ENCODE measurements at regions not wholly inside any gene's neighbourhood (a gene's known extent, or its start where the extent isn't known, plus 50 kb on each side); places are given as distances from the start of the nearest gene placed in this dataset.

- H3K27me3 Mint-ChIP-seq (ENCODE audit: insufficient read depth, unreplicated experiment) = no peaks in the 10 kb centered on the region
- DNase-seq = no peak
- Histone ChIP-seq H3K4me3 (ENCODE audit: low read depth, low read length) (no peak overlapping the region), H3K9me3 (no peaks in the 10 kb centered on the region), H3K36me3 (ENCODE audit: control insufficient read depth, insufficient read depth, low read length) (no peaks in the 10 kb centered on the region), H3K4me1 (no peaks in the 10 kb centered on the region), H3K27me3 (replicated peaks; ENCODE audit: control insufficient read depth, insufficient read depth, low read length) (no peaks in the 10 kb centered on the region)
- H3K36me3 Mint-ChIP-seq (ENCODE audit: insufficient read depth, unreplicated experiment) = no peaks in the 10 kb centered on the region
- no peaks in the 10 kb centered on the region for H3K9me3 Mint-ChIP-seq (ENCODE audit: unreplicated experiment)
- H3K27ac Mint-ChIP-seq (ENCODE audit: unreplicated experiment) = no peak overlapping the region
- no peak overlapping the region for H3K4me3 Mint-ChIP-seq (ENCODE audit: unreplicated experiment)
- ChIA-PET CTCF (no interaction called here), POLR2A (no interaction called here)
- BruUV-seq (replicated peaks) = no TSS peak
- no peaks in the 10 kb centered on the region for H3K4me1 Mint-ChIP-seq (ENCODE audit: low read depth, unreplicated experiment)
- no peak for TF ChIP-seq CTCF (IDR thresholded peaks at IDR 0.05; ENCODE audit: insufficient read depth in 1 of 2, low read depth in 1 of 2, low read length in 1 of 2, severe bottlenecking in 1 of 2, unreplicated experiment in 1 of 2)
- intact Hi-C loops (cut with micrococcal nuclease; ENCODE audit: unreplicated experiment) = no loop called here
Observed at GRCh38 chr4:44984083-44984482, 257.7 kb upstream of the GNPDA2 start.

- no peaks in the 10 kb centered on the region for H3K36me3 Mint-ChIP-seq (ENCODE audit: insufficient read depth, unreplicated experiment)
- ChIA-PET CTCF (no interaction called here), POLR2A (no interaction called here)
- no peak for DNase-seq
- H3K9me3 ChIP-seq = no peaks in the 10 kb centered on the region
- no peaks in the 10 kb centered on the region for H3K36me3 ChIP-seq (ENCODE audit: control insufficient read depth, insufficient read depth, low read length)
- no peaks in the 10 kb centered on the region for H3K27me3 ChIP-seq (replicated peaks; ENCODE audit: control insufficient read depth, insufficient read depth, low read length)
- H3K4me3 Mint-ChIP-seq (ENCODE audit: unreplicated experiment) = no peak overlapping the region
- intact Hi-C loops (cut with micrococcal nuclease; ENCODE audit: unreplicated experiment) = no loop called here
- no TSS peak for BruUV-seq (replicated peaks)
- H3K27me3 Mint-ChIP-seq (ENCODE audit: insufficient read depth, unreplicated experiment) = no peaks in the 10 kb centered on the region
- no peak for TF ChIP-seq CTCF (IDR thresholded peaks at IDR 0.05; ENCODE audit: insufficient read depth in 1 of 2, low read depth in 1 of 2, low read length in 1 of 2, severe bottlenecking in 1 of 2, unreplicated experiment in 1 of 2)
- no peaks in the 10 kb centered on the region for H3K9me3 Mint-ChIP-seq (ENCODE audit: unreplicated experiment)
- no peak overlapping the region for H3K4me3 ChIP-seq (ENCODE audit: low read depth, low read length)
- no peak overlapping the region for H3K27ac Mint-ChIP-seq (ENCODE audit: unreplicated experiment)
- no peaks in the 10 kb centered on the region for H3K4me1 Mint-ChIP-seq (ENCODE audit: low read depth, unreplicated experiment)
- H3K4me1 ChIP-seq = no peaks in the 10 kb centered on the region
Observed at GRCh38 chr4:44983083-44983482, 256.7 kb upstream of the GNPDA2 start.

GRCh38 chr4:44978020-44978419 lies 251.7 kb upstream of the GNPDA2 start:
- BruUV-seq (replicated peaks) = no TSS peak
- Mint-ChIP-seq H3K27ac (ENCODE audit: unreplicated experiment) (no peak overlapping the region), H3K27me3 (ENCODE audit: insufficient read depth, unreplicated experiment) (no peaks in the 10 kb centered on the region), H3K4me3 (ENCODE audit: unreplicated experiment) (no peak overlapping the region), H3K36me3 (ENCODE audit: insufficient read depth, unreplicated experiment) (no peaks in the 10 kb centered on the region), H3K4me1 (ENCODE audit: low read depth, unreplicated experiment) (no peaks in the 10 kb centered on the region), H3K9me3 (ENCODE audit: unreplicated experiment) (peaks cover under 1% of the 10 kb centered on the region)
- Histone ChIP-seq H3K27me3 (replicated peaks; ENCODE audit: control insufficient read depth, insufficient read depth, low read length) (no peaks in the 10 kb centered on the region), H3K36me3 (ENCODE audit: control insufficient read depth, insufficient read depth, low read length) (no peaks in the 10 kb centered on the region), H3K4me3 (ENCODE audit: low read depth, low read length) (no peak overlapping the region), H3K4me1 (no peaks in the 10 kb centered on the region), H3K9me3 (no peaks in the 10 kb centered on the region)
- CTCF ChIA-PET = no interaction called here
- TF ChIP-seq CTCF (IDR thresholded peaks at IDR 0.05; ENCODE audit: insufficient read depth in 1 of 2, low read depth in 1 of 2, low read length in 1 of 2, severe bottlenecking in 1 of 2, unreplicated experiment in 1 of 2) = no peak
- intact Hi-C loops (cut with micrococcal nuclease; ENCODE audit: unreplicated experiment) = no loop called here
- DNase-seq = no peak
- POLR2A ChIA-PET = no interaction called here

Measured in Caco-2 (cell line).